ENCODE measurements at regions not wholly inside any gene's neighbourhood (a gene's known extent, or its start where the extent isn't known, plus 50 kb on each side); places are given as distances from the start of the nearest gene placed in this dataset.

DNA sequence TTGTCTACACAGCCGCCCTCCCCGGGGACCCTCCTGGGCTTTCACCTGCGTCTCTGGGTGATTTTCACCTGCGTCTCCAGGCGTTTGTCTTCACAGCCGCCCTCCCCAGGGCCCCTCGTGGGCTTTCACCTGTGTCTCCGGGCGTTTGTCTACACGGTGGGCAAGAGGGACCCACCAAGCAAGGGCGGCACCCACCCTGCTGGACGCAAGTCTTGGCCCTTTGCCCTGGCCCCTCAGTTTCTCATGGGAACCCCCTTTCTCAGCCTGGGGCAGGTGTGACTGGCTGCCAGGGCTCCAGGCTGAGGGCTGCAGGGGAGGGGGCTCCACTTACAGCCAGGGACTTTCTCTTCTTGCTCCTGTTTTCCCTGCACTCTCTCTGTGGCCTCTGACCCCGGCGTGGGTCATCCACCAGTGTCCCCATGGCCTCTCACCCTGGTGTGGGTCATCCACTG, 68.6 kb upstream of the GALNT9 start:
- TF ChIP-seq RARB (CRISPR knock-in tag; IDR thresholded peaks at IDR 0.05) = no peak
- no peak for TF ChIP-seq TCF4 (CRISPR knock-in tag; IDR thresholded peaks at IDR 0.05; ENCODE audit: borderline replicate concordance)
- TF ChIP-seq TOX (CRISPR knock-in tag; IDR thresholded peaks at IDR 0.05; ENCODE audit: borderline replicate concordance) = no peak
- TF ChIP-seq ZFP30 (CRISPR knock-in tag; IDR thresholded peaks at IDR 0.05) = no peak
- ATAC-seq = no peak

DNA sequence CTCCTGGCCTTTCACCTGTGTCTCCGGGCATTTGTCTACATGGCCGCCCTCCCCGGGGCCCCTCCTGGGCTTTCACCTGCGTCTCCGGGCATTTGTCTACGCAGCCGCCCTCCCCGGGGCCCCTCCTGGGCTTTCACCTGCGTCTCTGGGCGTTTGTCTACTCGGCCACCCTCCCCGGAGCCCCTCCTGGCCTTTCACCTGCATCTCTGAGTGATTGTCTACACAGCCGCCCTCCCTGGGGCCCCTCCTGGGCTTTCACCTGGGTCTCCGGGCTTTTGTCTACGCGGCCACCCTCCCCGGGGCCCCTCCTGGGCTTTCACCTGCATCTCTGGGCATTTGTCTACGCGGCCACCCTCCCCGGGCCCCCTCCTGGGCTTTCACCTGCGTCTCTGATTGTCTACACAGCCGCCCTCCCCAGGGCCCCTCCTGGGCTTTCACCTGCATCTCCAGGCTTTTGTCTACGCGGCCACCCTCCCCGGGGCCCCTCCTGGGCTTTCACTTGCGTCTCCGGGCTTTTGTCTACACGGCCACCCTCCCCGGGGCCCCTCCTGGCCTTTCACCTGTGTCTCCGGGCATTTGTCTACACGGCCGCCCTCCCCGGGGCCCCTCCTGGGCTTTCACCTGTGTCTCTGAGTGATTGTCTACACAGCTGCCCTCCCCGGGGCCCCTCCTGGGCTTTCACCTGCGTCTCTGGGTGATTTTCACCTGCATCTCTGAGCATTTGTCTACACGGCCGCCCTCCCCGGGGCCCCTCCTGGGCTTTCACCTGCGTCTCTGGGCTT, 68.0 kb upstream of the GALNT9 start:
- no peak for ATAC-seq
- TF ChIP-seq POU6F1 (CRISPR knock-in tag; IDR thresholded peaks at IDR 0.05; ENCODE audit: borderline replicate concordance, low read depth) (no peak), BACH2 (CRISPR knock-in tag; IDR thresholded peaks at IDR 0.05; ENCODE audit: borderline replicate concordance) (no peak), ISL1 (CRISPR knock-in tag; IDR thresholded peaks at IDR 0.05) (no peak)
- TF ChIP-seq, protein P1, sequence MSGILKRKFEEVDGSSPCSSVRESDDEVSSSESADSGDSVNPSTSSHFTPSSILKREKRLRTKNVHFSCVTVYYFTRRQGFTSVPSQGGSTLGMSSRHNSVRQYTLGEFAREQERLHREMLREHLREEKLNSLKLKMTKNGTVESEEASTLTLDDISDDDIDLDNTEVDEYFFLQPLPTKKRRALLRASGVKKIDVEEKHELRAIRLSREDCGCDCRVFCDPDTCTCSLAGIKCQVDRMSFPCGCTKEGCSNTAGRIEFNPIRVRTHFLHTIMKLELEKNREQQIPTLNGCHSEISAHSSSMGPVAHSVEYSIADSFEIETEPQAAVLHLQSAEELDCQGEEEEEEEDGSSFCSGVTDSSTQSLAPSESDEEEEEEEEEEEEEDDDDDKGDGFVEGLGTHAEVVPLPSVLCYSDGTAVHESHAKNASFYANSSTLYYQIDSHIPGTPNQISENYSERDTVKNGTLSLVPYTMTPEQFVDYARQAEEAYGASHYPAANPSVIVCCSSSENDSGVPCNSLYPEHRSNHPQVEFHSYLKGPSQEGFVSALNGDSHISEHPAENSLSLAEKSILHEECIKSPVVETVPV (CRISPR knock-in tag; IDR thresholded peaks at IDR 0.05) = no peak

DNA sequence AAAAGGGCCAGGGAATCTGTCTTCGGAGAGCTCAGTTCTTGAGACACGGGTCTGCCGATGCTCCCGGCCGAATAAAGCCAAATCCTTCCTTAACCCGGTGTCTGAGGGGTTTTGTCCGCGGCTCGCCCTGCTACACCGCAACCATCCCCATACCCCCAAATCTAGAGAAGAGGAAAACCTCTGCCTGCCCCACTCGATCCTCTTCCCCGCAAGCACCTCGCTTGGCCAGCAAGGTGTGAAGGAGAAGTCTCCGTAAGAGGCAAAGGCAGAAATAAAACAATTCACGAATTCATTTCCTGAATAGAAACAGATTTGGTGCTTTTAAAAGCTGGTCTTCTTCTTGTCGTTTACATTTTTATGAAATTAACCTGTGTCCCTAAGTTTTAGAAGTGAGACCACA, 67.3 kb upstream of the GALNT9 start:
- no peak for TF ChIP-seq GLIS3 (CRISPR knock-in tag; IDR thresholded peaks at IDR 0.05)
- no peak for TF ChIP-seq PPARA (CRISPR knock-in tag; IDR thresholded peaks at IDR 0.05; ENCODE audit: borderline replicate concordance)
- no peak for TF ChIP-seq PATZ1 (CRISPR knock-in tag; IDR thresholded peaks at IDR 0.05; ENCODE audit: borderline replicate concordance)
- no peak for TF ChIP-seq ISL1 (CRISPR knock-in tag; IDR thresholded peaks at IDR 0.05)
- no peak for TF ChIP-seq TOX (CRISPR knock-in tag; IDR thresholded peaks at IDR 0.05; ENCODE audit: borderline replicate concordance)
- TF ChIP-seq ZNF70 (CRISPR knock-in tag; IDR thresholded peaks at IDR 0.05) = no peak
- TF ChIP-seq BACH2 (CRISPR knock-in tag; IDR thresholded peaks at IDR 0.05; ENCODE audit: borderline replicate concordance) = no peak
- TF ChIP-seq ESRRG (CRISPR knock-in tag; IDR thresholded peaks at IDR 0.05) = no peak
- TF ChIP-seq TCF4 (CRISPR knock-in tag; IDR thresholded peaks at IDR 0.05; ENCODE audit: borderline replicate concordance) = no peak
- no peak for ATAC-seq

DNA sequence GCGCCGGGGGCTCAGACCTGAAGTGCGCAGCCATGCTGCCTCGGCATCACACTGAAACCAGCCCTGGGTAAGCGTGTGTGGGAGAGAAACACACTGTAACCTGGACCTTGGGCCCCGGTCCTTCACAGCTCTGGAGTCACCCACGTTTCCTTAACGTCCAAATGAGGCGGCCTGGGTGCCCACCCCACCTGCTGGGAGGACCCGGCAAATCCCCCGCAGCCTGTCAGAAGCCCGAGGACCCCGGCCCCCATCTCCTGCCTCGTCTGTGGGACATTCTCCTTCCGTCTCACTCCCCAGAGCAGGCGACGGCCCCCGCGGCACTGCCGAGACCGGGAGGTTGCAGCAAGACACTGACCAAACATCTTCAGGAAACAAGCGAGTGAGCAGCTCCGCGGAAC, 66.5 kb upstream of the GALNT9 start:
- no peak; the same call in 2 of the 3 replicates for ATAC-seq
- no peak for TF ChIP-seq GLIS3 (CRISPR knock-in tag; IDR thresholded peaks at IDR 0.05)
- no peak for TF ChIP-seq ESRRG (CRISPR knock-in tag; IDR thresholded peaks at IDR 0.05)
- no peak for TF ChIP-seq OSR1 (CRISPR knock-in tag; IDR thresholded peaks at IDR 0.05)
- no peak for TF ChIP-seq PPARA (CRISPR knock-in tag; IDR thresholded peaks at IDR 0.05; ENCODE audit: borderline replicate concordance)
- no peak for TF ChIP-seq ZNF565 (CRISPR knock-in tag; conservative IDR thresholded peaks at IDR 0.05; ENCODE audit: low read depth)
- TF ChIP-seq SNAI2 (CRISPR knock-in tag; IDR thresholded peaks at IDR 0.05) = no peak
- no peak for TF ChIP-seq ISL1 (CRISPR knock-in tag; IDR thresholded peaks at IDR 0.05)
- TF ChIP-seq CSDC2 (CRISPR knock-in tag; IDR thresholded peaks at IDR 0.05) = no peak
- no peak for TF ChIP-seq ZFP3 (CRISPR knock-in tag; IDR thresholded peaks at IDR 0.05)
- TF ChIP-seq TSHZ2 (CRISPR knock-in tag; IDR thresholded peaks at IDR 0.05) = no peak
- no peak for TF ChIP-seq ZNF8 (CRISPR knock-in tag; IDR thresholded peaks at IDR 0.05)
- TF ChIP-seq RARB (CRISPR knock-in tag; IDR thresholded peaks at IDR 0.05) = no peak
- no peak for TF ChIP-seq TCF4 (CRISPR knock-in tag; IDR thresholded peaks at IDR 0.05; ENCODE audit: borderline replicate concordance)

All from SK-N-SH treated with all-trans-retinoic acid at 6 μM for 48 hours (cell line).